ENCODE measurements at regions not wholly inside any gene's neighbourhood (a gene's known extent, or its start where the extent isn't known, plus 50 kb on each side); places are given as distances from the start of the nearest gene placed in this dataset.

DNA sequence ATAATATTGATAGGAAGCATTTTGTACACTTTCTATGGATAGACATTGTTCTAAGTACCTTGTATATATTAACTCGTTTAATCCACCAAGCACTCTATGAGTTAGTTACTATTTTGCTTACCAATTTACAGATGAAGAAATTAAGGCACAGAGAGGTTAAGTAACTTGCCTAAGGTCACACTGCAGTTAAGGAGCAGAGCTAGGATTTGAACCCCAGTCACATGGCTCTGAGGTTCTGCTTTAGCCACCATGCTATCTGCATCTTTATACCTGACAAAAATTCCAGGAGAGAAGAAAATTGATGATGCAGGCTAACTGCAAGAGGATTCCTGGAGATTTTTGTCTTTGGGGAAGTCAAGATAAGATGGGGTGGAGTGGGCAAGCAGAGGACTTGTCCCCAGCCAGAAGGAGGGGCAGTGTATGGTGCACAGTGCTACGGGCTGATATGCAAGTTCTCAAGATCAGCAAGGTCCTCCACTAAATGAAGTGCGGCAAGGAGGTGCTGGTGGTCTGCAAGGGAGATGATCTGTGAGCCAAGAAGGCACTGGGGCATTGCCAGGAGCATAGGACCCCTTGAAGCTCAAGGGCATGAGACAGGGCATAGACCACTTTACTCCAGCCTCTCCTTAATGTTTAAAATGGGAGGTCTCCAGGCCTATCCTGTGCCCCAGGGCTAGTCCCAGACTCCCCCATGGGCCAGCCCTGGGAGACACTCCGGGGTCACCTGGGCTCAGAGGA, 430.6 kb downstream of the RPS24 start:
- Histone ChIP-seq H3F3A (replicated peaks; ENCODE audit: insufficient read depth) (peaks cover 1% of the 10 kb centered on the region), H3K79me2 (ENCODE audit: insufficient read depth) (no peaks in the 10 kb centered on the region), H4K20me1 (ENCODE audit: insufficient read depth) (no peaks in the 10 kb centered on the region), H3K4me1 (ENCODE audit: control insufficient read depth in 1 of 2, insufficient read depth in 2 of 2, low read depth in 1 of 2, low read length in 1 of 2) (peaks cover 0 to 30% of the 10 kb centered on the region in 2 experiments; a peak in 2 of 4 replicates), H3K9me3 (no peaks in the 10 kb centered on the region), H2AFZ (ENCODE audit: low read depth) (no peak overlapping the region), H3K9ac (no peak overlapping the region), H3K4me2 (no peak overlapping the region), H3K4me3 (ENCODE audit: low read depth in 2 of 2, low read length in 1 of 2) (no peak overlapping the region), H3K9me2 (no peaks in the 10 kb centered on the region), H3K27me3 (ENCODE audit: insufficient read depth) (no peaks in the 10 kb centered on the region), H3K27ac (ENCODE audit: low read depth in 2 of 2, low read length in 1 of 2) (peak overlapping the region in 1 of 2 experiments; percentile 90; a peak in 1 of 4 replicates), H3K36me3 (replicated peaks in 1 of 2; ENCODE audit: control insufficient read depth in 1 of 2, insufficient read depth in 2 of 2, low read length in 1 of 2) (no peaks in the 10 kb centered on the region)
- DNase-seq = no peak
- 84% methylated on average over 3 of the region's 4 CpGs for WGBS (ENCODE audit: low lambda C conversion rate)
- TF ChIP-seq TEAD4 (IDR thresholded peaks at IDR 0.05; ENCODE audit: borderline replicate concordance, insufficient read depth) (no peak), CHD2 (IDR thresholded peaks at IDR 0.05; ENCODE audit: low read length, partially characterized antibody) (no peak), RCOR1 (IDR thresholded peaks at IDR 0.05; ENCODE audit: low read length) (no peak)
- TF ChIP-seq, protein P1, sequence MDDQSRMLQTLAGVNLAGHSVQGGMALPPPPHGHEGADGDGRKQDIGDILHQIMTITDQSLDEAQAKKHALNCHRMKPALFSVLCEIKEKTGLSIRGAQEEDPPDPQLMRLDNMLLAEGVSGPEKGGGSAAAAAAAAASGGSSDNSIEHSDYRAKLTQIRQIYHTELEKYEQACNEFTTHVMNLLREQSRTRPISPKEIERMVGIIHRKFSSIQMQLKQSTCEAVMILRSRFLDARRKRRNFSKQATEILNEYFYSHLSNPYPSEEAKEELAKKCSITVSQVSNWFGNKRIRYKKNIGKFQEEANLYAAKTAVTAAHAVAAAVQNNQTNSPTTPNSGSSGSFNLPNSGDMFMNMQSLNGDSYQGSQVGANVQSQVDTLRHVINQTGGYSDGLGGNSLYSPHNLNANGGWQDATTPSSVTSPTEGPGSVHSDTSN (IDR thresholded peaks at IDR 0.05) = no peak
- TF ChIP-seq, protein P2, sequence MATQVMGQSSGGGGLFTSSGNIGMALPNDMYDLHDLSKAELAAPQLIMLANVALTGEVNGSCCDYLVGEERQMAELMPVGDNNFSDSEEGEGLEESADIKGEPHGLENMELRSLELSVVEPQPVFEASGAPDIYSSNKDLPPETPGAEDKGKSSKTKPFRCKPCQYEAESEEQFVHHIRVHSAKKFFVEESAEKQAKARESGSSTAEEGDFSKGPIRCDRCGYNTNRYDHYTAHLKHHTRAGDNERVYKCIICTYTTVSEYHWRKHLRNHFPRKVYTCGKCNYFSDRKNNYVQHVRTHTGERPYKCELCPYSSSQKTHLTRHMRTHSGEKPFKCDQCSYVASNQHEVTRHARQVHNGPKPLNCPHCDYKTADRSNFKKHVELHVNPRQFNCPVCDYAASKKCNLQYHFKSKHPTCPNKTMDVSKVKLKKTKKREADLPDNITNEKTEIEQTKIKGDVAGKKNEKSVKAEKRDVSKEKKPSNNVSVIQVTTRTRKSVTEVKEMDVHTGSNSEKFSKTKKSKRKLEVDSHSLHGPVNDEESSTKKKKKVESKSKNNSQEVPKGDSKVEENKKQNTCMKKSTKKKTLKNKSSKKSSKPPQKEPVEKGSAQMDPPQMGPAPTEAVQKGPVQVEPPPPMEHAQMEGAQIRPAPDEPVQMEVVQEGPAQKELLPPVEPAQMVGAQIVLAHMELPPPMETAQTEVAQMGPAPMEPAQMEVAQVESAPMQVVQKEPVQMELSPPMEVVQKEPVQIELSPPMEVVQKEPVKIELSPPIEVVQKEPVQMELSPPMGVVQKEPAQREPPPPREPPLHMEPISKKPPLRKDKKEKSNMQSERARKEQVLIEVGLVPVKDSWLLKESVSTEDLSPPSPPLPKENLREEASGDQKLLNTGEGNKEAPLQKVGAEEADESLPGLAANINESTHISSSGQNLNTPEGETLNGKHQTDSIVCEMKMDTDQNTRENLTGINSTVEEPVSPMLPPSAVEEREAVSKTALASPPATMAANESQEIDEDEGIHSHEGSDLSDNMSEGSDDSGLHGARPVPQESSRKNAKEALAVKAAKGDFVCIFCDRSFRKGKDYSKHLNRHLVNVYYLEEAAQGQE (IDR thresholded peaks at IDR 0.05; ENCODE audit: low read depth, low read length) = no peak
- CTCF ChIA-PET = interaction anchor here (1.5 kb wide), 1 partner anchor 12 kb away, joined by 4 read pairs; no protein-coding TSS in a partner anchor
- POLR2A ChIA-PET = no interaction called here

DNA sequence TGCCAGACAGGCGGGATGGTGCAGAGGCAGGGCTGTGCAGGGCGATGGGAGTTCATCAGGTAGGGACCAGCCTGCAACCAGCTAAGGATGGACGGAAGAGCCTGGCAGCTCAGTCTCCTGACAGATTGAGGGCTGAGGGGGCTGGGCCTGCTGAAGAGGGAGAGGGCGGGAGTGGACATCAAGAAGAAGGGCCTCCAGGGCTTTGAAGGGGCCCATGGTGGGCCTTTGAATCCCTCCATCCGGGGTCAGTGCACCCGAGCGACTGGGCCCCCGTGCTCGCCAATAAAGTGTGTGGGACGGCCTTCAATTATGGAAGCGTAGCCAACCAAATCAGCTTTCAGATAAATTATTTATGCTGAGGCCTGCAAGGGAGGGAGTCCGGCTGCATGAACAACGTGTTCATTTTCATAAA, 431.2 kb downstream of the RPS24 start:
- no peaks in the 10 kb centered on the region for H3K27me3 ChIP-seq (ENCODE audit: insufficient read depth)
- H3K9ac ChIP-seq = no peak overlapping the region
- H2AFZ ChIP-seq (ENCODE audit: low read depth) = no peak overlapping the region
- H3K4me2 ChIP-seq = no peak overlapping the region
- no peaks in the 10 kb centered on the region for H3K9me2 ChIP-seq
- peak; percentile 55 for DNase-seq
- H3K27ac ChIP-seq (ENCODE audit: low read depth in 2 of 2, low read length in 1 of 2) = peak overlapping the region in 1 of 2 experiments; percentile 90; a peak in 2 of 4 replicates
- no peaks in the 10 kb centered on the region for H3K36me3 ChIP-seq (replicated peaks in 1 of 2; ENCODE audit: control insufficient read depth in 1 of 2, insufficient read depth in 2 of 2, low read length in 1 of 2)
- H3K79me2 ChIP-seq (ENCODE audit: insufficient read depth) = no peaks in the 10 kb centered on the region
- H4K20me1 ChIP-seq (ENCODE audit: insufficient read depth) = no peaks in the 10 kb centered on the region
- TF ChIP-seq SIN3A (IDR thresholded peaks at IDR 0.05; ENCODE audit: borderline replicate concordance, low read depth, low read length) (no peak), GATA2 (CRISPR knock-in tag; IDR thresholded peaks at IDR 0.05) (peak; percentile 10; the same call in 1 of the 2 replicates), NRF1 (IDR thresholded peaks at IDR 0.05; ENCODE audit: low read depth, low read length) (no peak), CHD2 (IDR thresholded peaks at IDR 0.05; ENCODE audit: low read length, partially characterized antibody) (no peak), GABPA (IDR thresholded peaks at IDR 0.05; ENCODE audit: low read depth) (no peak), FOSL2 (IDR thresholded peaks at IDR 0.05; ENCODE audit: borderline replicate concordance, low read depth) (no peak)
- TF ChIP-seq, protein P1 (IDR thresholded peaks at IDR 0.05) = no peak
- no peak overlapping the region for H3K4me3 ChIP-seq (ENCODE audit: low read depth in 2 of 2, low read length in 1 of 2)
- 74% methylated on average over 8 of the region's 13 CpGs for WGBS (ENCODE audit: low lambda C conversion rate)
- H3F3A ChIP-seq (replicated peaks; ENCODE audit: insufficient read depth) = no peaks in the 10 kb centered on the region
- H3K9me3 ChIP-seq = no peaks in the 10 kb centered on the region
- POLR2A ChIA-PET = interaction anchor here (0.7 kb wide), 1 partner anchor 467 kb away, joined by 4 read pairs; no protein-coding TSS in a partner anchor
- H3K4me1 ChIP-seq (ENCODE audit: control insufficient read depth in 1 of 2, insufficient read depth in 2 of 2, low read depth in 1 of 2, low read length in 1 of 2) = peaks cover 0 to 30% of the 10 kb centered on the region in 2 experiments; a peak in 2 of 4 replicates
- CTCF ChIA-PET = interaction anchor here (1.5 kb wide), 1 partner anchor 13 kb away, joined by 4 read pairs; no protein-coding TSS in a partner anchor
